ENCODE measurements at regions not wholly inside any gene's neighbourhood (a gene's known extent, or its start where the extent isn't known, plus 50 kb on each side); places are given as distances from the start of the nearest gene placed in this dataset.

GRCh38 chr10:78921895-78922294, 146.9 kb upstream of the ZMIZ1 start:
- TF ChIP-seq POLR2AphosphoS5 (IDR thresholded peaks at IDR 0.05; ENCODE audit: borderline replicate concordance, low read depth, low read length) (no peak), EZH2 (IDR thresholded peaks at IDR 0.05) (no peak)

All from SK-N-MC (cell line).